Lower leg skin (tissue), 3 donors: ENCODE measurements at regions not wholly inside any gene's neighbourhood (a gene's known extent, or its start where the extent isn't known, plus 50 kb on each side); places are given as distances from the start of the nearest gene placed in this dataset.

ENCODE experiments used
- CTCF ChIP-seq, 3 donors: fragments of 450-650 bp; IDR thresholded peaks; one replicate each; pipeline ENCODE4 v1.5.1; 2016; ENCODE audit warnings: antibody characterized with exemption in 3 of 3, mild to moderate bottlenecking in 3 of 3, moderate library complexity in 2 of 3
- POLR2A ChIP-seq, 2 donors: fragments of 450-650 bp; IDR thresholded peaks; one replicate each; pipeline ENCODE4 v1.6.1; 2016 to 2017; ENCODE audit warnings: antibody characterized with exemption in 2 of 2, mild to moderate bottlenecking in 1 of 2, moderate library complexity in 1 of 2

- TF ChIP-seq POLR2A (IDR thresholded peaks at IDR 0.05) (no peak), CTCF (IDR thresholded peaks at IDR 0.05) (no peak)
Measured at GRCh38 chr13:47788844-47789243, 212.2 kb downstream of the SUCLA2 start.
